ENCODE measurements at regions not wholly inside any gene's neighbourhood (a gene's known extent, or its start where the extent isn't known, plus 50 kb on each side); places are given as distances from the start of the nearest gene placed in this dataset.

DNA sequence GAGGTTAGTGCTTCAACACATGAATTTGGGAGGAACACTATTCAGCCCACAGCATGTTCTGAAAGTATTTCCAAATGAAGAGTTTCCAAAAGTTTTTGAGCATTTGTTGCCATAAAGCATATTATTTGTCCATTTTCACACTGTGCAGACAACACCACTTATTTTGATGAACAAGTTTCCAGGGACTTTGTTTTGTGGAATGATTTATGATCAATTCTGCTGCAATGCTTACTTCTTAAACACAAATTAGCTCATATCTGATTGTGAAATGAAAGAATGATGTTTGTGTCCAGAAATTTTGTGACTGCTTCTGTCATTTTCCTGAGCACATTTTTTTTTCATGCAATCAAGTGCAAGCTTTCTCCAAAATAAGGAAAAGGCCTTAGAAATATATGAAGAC, 205.3 kb downstream of the RAP2A start:
- DNase-seq, result no peak

DNA sequence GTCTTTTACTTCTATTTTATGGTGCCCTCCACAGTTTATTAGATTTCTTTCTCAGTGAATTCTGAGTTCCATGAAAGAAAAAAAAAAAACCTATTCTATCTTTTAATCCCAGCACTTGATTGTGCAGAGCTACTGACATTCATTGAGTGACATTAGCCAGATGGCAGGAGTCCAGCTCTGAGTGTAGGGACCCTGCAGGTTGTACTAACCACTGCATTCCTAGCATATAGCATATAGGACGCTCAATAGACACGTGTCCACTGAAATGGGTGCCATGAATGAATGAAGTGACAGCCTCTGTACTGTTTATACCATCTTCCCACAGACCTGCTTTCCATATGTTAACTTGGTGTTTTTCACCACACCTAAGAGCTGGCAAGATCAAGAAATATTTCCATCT, 206.3 kb downstream of the RAP2A start:
- DNase-seq, result no peak

DNA sequence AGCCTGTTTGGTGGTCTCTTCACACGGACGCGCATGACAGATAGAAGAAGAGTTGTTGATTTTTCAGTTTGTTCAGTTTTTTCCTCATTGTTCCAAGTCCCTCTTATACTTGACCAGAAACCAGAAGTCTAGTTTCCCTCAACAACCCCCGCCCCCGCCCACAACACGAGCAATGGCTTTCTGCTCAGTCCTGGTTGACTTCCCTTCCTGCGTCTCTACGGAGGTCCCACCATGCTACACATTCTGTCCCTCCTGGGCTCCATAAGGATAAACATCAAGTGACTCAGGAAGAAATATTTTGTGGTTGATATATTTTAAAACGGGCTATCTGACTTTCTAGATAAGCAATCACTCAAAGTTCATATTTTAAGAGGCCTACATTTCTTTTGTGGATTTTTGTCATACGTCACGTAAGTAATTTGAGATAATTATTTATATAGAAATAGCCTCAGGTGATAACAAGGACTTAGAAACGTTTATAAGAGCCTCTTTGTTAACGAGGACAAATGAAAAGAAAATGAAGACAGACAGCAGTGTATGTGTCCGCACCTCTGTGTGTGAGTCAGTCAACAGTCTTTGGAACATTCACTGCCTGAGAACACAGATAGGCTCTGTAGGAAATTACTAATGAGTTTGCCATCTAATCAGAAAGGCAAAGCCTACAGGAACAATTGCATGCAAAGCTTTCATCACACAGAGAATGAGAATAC, 214.4 kb downstream of the RAP2A start:
- no peak for DNase-seq

DNA sequence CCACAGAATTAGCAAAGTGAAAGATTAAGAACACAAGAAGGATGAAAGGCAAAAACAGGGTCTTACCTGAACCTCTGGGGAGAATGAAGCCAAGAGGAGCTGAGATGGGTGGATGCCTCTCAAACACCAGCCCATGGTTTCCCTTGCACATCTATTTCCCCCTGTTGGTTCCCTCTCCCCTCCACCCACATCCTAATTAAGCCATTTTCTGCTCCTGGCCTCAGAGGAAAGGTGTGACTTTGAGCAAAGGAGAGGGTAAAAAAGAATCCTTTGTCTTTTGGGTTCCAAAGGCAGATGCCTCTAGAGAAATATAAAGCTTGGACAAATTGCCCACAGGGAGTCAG, 214.9 kb downstream of the RAP2A start:
- no peak for DNase-seq

DNA sequence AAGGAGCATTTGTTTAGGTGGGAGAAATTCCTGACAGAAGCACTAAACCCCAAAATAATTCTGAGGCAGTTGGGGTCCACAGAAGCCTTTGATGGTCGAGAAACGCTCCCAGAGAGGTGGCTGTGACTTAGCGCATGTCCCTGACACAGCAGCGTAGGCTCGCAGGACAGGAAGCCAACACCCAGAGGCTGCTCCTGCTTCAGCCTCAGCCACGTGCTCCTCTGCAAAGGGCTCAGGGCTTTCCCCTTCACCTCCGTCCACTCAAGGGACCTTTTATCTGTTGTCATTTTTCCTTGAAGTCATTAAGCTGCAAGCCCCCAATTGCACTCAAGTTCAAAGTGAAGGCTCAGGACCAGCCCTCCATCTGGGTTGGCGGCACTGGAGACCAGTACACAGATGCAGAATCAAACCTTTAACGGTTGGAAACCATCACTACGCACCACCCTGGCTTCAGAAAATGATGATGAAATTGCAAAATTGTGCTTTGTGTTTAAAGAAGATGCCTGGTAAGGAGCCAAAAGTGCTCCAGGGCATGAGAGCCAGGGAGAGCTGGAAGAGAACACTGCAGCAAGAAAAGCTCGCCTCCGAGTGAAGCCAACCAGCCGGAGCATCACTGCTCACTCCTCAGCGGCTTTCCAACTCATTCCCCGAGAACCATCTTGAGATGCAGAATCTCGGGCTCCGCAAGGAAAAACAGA, 219.6 kb downstream of the RAP2A start:
- no peak for DNase-seq

DNA sequence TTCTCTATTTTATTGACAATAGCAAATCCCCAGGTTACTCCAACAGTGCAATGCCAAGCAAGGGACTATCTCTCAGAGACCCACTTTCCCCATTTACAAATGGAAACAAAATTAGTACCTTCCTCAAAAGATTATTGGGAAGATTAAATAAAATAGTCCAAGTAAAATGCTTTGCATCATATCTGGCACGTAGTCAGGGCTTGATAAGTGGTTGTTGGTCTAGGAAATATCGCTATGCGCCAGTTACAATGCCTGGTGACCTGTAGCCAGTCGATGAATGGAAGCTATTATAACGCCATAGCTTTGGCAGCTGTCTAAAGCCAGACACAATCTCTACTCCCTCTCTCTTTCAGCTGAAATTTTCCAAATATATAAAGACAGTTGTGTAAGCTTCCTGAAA, 220.3 kb downstream of the RAP2A start:
- DNase-seq, result no peak

DNA sequence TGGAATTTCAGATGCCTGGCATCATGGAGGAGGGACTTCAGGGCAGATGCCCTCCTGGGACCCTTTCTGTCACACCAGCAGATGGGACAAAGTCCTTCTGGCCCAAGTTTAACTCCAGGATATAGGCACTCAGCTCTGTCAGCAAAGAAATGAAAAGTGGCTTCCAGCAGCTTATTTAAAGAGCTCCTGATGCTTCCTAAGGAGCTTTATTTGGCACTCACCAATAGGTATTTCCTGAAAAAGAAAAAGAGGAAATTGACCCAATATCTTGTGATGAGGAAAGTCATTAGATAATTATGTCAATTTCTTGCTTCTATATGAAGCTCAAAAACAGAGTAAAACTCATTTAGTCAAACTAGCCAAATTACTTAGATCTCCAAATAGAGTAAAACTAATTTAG, 224.6 kb downstream of the RAP2A start:
- no peak for DNase-seq

DNA sequence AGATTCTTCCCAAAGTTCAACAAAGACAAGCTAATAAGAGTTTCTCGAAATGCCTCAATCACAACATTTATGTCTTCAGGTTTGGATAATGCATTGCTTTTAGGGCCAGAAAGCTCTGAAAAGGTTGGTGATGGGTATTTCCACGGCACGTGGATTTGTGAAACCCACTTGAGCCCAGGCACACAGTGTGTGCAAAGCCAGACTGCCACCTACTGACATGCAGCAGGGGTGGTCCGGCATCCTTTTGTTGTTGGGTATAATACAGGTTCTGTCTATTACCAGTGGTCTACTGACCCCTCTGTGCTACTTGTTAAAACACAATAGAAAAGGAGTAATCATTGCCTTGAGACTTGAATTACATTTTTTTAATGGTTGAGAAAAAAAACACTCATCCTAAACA, 225.6 kb downstream of the RAP2A start:
- peak; percentile 10 for DNase-seq

DNA sequence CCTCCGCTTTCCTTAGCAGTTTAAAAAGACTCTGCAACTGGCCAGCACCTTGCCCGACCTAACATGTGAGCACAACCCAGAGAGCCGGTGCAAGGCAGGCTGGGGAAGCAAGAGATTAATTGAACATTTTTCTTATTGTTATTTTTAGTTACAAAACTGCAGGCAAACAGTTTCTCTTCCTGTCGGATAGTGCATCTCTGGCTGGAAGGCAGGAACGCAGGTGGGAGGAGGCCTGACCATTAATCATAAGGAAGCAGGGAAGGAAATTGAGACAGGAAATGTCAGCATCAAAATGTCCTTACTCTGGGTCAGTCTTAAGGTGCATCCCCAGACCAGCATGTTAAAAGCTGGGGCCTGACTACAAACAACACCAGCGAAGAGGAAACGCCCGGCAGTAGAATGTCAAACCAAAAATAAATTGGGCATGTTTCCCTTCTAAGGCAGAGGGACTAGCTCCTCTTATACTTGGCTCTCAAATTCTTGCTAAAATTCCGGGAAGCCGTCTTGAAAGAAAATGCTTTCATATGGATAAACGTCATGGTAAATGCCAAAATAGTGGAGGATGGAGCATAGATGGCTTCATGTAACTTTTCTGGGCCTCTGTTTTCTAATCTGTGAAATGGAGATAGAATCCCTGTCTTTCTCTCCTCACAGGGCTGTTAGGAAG, 226.8 kb downstream of the RAP2A start:
- DNase-seq, result no peak

DNA sequence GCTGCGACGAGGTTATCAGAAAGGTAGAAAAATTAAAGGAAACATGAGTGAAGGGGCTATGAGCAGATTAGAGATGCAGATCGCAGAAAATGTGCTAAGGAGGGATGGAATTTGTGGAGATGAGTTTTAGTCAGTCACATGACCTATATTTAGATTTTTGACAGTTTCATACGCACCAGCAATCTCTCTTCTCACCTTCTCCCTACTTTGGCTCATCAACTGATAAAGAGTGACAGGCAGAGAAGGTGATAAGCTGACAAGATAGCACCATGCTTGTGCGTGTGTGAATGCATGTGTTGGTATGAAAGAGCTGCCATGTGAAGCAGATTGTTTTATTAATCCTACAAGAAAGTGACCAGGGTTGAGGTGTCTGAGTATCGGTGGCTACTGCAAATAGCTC, 252.6 kb downstream of the RAP2A start:
- no peak for DNase-seq

DNA sequence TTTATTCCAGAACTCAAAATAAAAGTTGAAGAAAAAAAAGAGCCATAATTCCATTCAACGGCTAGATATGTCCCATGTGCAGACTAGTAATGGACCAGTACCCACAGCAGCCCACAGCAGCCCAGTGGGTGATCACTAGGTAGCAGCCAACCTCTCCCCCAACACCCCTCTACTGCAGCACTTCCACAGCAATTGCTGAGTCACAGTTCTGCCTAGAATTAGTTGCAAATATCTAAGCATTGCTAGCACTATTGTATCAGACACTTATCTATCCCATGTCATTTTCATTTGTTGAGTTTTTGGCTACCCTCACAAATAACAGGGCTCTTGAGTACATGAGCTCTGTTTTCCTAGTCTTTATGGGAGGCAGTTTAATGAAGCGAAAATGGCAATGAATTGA, 258.7 kb downstream of the RAP2A start:
- no peak for DNase-seq

DNA sequence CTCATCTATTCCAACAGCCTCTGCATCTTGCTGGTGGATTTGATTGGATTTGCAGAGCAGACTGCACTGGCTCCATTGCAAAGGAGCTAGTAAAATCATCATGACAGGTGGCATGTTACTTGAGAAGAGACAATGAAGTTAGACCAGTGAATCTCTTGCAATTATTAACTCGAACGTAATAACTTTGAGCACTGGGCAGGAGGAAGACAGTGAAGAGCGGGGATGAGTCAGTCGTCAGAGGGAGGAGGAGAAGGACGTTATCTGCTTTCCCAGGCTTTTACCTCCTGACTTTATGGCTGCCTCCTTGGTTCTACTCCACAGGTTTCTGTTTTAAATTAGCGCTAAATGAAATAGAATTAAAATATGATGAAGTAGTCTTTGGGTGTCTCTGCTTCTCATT, 257.8 kb upstream of the IPO5 start:
- no peak for DNase-seq

DNA sequence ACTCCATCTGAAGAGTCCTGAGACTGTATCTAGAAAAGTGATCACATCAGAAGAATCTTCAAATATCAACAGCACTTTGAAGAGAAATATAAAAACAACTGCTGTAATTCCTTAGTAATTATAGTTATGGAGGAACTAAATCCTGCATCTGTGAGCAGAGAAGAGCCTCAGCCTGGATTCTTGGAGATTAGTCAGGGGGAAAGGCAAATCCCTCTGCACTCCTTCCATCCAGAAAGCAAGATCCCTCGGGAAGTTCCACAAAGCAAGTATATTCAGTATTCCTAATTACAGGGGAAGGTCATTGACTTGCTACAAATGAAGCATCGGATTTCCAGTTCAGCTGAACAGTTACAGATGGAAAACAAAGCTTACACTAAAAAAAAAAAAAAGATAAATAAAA, 256.6 kb upstream of the IPO5 start:
- DNase-seq, result no peak

DNA sequence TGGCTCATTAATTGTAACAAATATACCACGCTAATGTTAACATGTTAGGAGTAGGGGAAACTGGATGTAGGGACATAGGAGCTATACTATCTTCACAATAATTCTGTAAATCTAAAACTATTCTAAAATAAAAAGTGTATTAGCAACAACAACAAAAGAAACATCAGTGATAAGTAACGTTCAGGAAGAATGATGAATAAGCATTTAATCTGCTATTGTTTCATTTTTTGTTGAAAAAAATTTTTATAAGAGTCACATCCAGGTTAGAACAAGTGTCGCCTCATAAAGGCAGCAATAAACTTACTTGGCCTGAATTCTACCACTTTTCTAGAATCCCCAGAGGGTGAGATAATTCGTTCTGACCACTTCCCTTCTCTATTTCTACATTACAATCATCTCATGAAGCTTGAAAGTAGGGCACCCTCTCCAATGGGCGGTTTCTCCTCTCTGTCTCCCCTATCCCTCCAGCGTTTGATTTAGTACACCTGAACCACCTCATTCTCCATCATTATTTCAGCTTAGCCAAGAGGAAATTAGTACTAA, 253.1 kb upstream of the IPO5 start:
- no peak for DNase-seq

DNA sequence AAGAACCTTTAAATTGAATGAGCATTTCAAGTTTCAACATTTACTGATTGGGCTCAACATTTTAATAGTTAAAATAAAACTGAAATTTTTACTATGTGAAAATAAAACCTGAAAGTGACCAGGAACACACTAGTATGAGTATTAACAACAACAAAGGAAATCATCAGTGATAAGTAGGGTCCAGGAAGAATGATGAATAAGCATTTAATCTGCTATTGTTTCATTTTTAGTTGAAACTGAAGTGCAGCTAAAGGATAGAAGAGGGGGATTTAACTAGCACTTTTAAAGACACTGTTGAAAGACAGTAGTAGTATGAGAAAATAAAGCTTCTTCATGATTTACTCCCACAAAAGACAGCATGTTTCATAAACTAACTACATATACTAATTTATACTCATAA, 250.9 kb upstream of the IPO5 start:
- DNase-seq, result no peak

DNA sequence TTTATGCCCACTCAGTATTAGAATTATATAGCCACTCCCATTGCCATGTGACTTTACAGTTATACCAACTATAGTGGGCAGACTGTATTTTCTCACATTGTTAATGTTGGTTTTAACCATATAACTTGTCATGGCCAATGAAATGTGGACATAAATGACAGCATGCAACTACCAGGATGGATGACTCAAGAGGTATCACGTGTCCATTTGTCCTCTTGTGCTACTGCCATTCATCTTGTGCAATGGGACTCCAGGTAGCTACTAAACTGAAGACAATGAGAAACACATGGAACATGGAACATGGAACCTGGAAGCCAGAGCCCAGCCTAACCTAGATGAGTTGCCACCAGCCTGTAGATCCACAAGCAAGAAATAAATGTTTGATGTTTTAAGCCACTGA, 242.7 kb upstream of the IPO5 start:
- DNase-seq, result no peak

DNA sequence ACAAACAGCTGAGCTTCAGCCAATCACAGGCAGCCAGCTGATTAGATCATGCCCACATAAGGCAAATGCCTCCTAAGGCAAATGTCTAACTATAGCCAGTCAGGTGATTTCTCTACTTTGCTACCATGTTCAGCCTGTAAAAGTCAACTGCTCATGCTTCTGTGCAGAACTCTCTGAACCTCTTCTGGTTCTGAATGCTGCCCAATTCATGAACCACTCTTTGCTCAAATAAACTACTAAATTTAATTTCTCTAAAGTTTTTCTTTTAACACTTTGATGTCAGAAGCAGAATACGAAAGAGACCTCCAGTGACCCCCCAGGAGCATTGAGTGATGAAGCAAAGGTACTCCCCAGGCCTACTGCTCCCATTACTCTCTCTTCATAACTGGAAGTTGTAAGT, 240.7 kb upstream of the IPO5 start:
- no peak for DNase-seq

DNA sequence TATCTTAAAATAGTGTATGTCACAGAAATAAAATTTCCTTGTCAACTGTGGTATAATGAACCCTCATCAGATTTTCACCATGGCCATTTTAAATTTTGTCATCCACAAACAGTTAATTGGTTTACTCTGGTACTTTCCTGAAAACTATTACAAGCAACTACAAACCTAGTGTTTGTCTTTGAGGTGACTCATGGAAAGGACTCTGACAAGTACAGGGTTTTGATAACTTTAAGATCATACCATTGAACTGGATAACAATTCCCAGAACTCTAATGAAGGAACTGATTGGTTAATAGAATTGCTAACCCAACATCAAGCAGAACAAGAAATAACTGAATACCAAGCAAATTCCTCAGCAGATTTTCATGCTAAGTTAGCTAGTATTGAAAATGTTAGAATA, 237.7 kb upstream of the IPO5 start:
- DNase-seq, result no peak

DNA sequence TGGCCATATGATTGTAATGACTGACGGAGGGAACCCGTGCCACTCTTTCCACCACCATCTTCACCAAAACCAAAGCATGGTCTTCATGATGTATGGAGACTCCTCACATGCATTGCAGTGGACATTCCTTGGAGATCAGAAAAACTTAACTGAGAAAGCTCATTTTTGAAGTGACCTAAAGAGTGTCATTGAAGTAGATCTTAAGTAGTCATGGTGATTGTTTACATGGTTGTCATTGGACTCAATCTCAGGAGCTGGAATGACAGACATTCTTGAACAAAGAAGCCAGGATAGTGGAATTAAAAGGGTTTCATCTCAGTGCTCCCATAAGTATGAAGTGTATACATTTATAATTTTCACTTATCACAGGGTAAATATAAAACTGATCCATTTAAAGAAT, 236.7 kb upstream of the IPO5 start:
- no peak for DNase-seq

DNA sequence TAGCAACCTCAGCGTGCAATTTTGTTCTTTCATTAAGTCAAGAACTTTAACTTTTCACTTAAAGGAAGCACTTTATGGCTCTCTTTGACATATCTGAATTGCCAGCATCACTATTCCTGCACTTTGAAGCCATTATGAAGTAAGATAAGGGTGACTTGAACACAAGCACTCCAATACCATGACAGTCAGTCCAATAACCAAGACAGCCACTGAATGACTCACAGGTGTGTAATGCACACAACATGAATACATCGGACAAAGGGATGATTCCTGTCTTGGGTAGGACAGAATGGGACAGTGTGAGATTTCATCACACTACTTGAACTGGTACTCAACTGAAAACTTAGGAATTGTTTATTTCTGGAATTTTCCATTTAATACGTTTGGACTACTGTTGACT, 233.7 kb upstream of the IPO5 start:
- DNase-seq, result no peak

DNA sequence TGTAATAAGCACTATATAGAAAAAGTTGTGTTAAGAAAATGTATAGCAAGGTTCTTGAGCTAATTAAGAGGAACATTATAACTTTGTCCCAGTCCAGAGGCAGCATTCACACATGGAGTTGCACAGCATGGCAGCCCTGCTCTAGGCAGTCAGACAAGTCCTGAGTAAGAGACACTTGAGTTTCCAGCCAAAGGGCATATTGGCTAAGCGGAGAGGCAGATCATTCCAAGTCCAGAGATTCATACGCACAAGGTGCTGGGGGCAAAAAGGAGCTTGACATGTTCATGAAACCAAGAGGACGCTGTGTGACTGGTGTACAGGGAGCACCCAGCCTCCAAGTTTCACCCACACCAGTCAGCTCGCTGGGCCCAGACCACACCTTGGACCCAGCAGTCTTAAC, 232.6 kb upstream of the IPO5 start:
- no peak for DNase-seq

DNA sequence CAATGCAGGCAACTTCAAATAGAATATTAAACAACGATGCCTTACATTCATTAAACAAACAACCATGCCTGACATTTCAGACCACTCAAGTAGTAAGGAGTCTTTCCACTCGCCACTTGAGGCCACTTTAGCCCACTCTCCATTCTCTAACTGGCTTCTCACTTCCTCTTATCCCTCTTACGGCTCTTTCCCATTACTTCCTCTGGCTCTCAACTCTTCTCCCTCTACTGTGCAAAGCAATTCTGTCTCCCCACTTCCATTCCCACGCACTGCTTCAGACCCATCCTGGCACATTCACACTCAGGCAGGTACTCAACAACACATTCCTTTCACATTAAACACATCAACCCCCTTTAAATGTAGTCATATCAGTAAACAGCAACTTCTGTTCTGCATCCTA, 229.8 kb upstream of the IPO5 start:
- no peak for DNase-seq

DNA sequence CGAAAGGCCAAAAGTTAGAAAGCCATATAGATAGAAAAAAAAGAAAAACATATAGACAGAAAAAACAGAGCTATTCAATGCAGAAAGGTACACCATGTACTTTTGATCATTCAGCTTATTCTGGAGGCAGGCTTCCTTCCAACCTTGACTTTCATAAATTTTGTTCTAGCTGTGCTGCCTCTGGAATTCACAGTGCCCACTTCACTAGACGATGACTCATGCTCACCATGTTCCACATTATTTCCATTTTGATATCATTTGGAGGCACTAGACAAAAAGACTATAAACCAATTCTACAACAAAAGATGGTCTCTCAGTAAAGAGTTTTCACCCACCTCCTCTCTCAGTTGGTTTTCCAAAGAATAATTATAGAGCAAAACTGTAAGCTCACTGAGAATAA, 229.0 kb upstream of the IPO5 start:
- DNase-seq, result no peak

DNA sequence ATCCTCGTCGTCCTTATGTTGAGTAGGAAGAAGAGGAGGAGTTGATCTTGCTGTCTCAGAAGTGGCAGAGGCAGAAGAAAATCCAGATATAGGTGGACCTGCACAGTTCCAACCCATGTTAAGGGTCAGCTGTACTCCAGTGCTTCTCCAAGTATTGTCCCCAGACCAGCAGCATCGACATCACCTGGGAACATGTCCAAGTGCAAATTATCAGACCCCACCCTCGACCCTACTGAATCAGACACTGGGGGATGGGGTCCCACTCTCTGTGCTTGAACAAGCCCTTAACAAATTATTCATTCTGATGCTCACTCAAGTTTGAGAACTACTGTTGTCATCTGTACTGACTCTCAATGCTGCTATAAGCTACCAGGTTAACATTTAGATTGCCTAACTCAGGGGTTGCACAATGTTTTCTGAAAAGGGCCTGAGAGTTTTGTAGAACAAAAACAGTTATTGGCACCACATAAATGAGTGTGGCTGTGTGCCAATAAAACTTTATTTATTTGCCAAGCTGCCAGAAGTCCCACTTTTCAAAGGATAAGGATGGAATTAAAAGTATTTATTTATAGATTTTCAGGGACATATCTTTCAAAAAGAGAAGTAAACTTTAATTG, 226.7 kb upstream of the IPO5 start:
- DNase-seq, result no peak

All from hindlimb muscle (tissue), 1 donor.